ENCODE measurements at regions not wholly inside any gene's neighbourhood (a gene's known extent, or its start where the extent isn't known, plus 50 kb on each side); places are given as distances from the start of the nearest gene placed in this dataset.

DNA sequence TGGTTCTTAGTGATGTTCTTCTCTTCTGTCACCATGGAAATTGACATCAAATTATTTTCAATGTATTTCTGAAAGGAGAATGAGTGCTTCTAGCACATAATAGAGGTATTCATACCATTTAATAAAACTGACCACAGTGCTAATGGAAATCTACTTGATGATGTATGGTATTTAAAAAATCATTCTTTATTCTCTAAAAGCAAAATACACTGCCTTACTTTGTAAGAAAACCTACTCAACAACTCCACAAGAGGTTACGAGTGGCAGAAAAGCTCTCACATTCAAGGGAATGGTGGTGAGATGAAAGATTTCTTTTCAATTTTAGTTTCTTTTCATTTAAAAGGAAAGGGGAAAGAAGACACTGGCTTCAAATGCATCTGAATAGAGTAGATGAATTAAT, 382.3 kb upstream of the CHST9 start:
- no peak for DNase-seq
- Histone ChIP-seq H3K27me3 (no peaks in the 10 kb centered on the region), H3K4me1 (no peaks in the 10 kb centered on the region), H3K4me3 (no peak overlapping the region), H3K9me3 (no peaks in the 10 kb centered on the region), H3K36me3 (no peaks in the 10 kb centered on the region), H3K27ac (no peak overlapping the region)
- in situ Hi-C loops (cut with MboI; ENCODE audit: low pct_ligation_motif_present in 1 of 4, low pct_unique_long_range_greater_than_20kb in 1 of 4, low sequenced_read_pairs in 3 of 4): no loop called here
- intact Hi-C loops (cut with DNase I; ENCODE audit: low total_unique reads): no loop called here
- 64 to 89% methylated on average over 1 of the region's 1 CpG for WGBS, 2 donors (ENCODE audit: low coverage in 1 of 2)
- TF ChIP-seq EP300 (IDR thresholded peaks at IDR 0.05; ENCODE audit: low read depth): no peak

DNA sequence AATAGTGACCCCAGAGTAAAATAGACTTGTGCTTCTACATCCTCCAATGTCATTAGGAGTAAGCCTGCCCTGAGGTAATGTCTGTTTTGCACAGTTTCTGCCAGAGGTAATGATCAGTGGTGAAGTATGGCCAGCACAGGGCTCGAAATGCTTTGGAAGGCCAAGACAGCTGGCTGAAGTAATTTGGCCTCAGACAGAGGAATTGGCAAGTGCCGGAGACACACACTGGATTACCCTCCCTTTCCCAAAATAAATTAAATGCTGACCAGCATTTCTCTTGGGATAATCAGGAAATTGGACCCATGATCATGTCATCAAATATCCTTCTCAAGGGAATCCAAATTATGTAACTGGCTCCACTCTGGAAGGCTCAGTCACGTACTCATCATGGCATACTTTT, 379.0 kb upstream of the CHST9 start:
- no peaks in the 10 kb centered on the region for H3K4me1 ChIP-seq
- H3K9me3 ChIP-seq: no peaks in the 10 kb centered on the region
- intact Hi-C loops (cut with DNase I; ENCODE audit: low total_unique reads) (no loop called here), in situ Hi-C loops (cut with MboI; ENCODE audit: low pct_ligation_motif_present in 1 of 4, low pct_unique_long_range_greater_than_20kb in 1 of 4, low sequenced_read_pairs in 3 of 4) (no loop called here)
- DNase-seq: no peak
- TF ChIP-seq EP300 (IDR thresholded peaks at IDR 0.05; ENCODE audit: low read depth) (no peak), POLR2A (IDR thresholded peaks at IDR 0.05) (no peak)
- TF ChIP-seq, protein P1, sequence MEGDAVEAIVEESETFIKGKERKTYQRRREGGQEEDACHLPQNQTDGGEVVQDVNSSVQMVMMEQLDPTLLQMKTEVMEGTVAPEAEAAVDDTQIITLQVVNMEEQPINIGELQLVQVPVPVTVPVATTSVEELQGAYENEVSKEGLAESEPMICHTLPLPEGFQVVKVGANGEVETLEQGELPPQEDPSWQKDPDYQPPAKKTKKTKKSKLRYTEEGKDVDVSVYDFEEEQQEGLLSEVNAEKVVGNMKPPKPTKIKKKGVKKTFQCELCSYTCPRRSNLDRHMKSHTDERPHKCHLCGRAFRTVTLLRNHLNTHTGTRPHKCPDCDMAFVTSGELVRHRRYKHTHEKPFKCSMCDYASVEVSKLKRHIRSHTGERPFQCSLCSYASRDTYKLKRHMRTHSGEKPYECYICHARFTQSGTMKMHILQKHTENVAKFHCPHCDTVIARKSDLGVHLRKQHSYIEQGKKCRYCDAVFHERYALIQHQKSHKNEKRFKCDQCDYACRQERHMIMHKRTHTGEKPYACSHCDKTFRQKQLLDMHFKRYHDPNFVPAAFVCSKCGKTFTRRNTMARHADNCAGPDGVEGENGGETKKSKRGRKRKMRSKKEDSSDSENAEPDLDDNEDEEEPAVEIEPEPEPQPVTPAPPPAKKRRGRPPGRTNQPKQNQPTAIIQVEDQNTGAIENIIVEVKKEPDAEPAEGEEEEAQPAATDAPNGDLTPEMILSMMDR (IDR thresholded peaks at IDR 0.05): no peak
- 61 to 81% methylated on average over 3 of the region's 3 CpGs for WGBS, 2 donors (ENCODE audit: low coverage in 1 of 2)
- H3K27ac ChIP-seq: no peak overlapping the region
- H3K4me3 ChIP-seq: no peak overlapping the region
- H3K36me3 ChIP-seq: no peaks in the 10 kb centered on the region
- no peaks in the 10 kb centered on the region for H3K27me3 ChIP-seq

DNA sequence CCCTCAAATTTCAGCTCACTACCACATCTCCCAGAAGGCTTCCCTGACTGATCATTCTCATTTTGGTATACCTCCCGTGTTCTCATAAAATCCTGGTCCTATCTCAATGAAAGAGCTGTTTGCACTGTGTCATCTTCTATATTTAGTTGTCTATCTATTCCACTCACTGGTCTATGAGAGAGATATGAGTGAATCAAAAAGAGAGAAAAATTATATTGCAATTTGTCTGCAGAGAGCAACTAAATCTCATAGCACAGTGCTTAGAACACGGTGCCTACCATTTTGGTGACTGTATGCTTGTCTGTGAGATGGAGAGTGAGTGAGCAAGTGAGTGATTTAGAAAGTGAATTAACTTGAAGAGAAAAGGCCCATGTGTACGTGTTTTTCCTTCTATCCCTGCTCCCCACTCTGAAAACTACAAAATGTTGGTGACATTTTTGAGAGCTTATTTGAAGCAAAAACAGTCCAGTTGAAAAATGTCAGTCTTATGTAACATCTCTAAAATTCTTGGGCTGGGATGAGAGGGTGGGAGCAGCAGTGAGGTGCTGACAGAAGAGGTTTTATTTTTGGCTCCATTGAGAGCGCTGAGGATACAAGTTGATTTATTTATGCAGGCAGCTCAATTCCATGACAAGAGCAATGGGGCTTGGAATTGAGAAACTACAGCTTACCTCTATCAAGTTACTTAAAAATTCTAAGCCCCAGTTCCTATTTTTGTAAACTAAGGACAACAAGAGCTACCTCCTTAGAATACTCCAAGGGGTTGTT, 373.5 kb upstream of the CHST9 start:
- intact Hi-C loops (cut with DNase I; ENCODE audit: low total_unique reads) (no loop called here), in situ Hi-C loops (cut with MboI; ENCODE audit: low pct_ligation_motif_present in 1 of 4, low pct_unique_long_range_greater_than_20kb in 1 of 4, low sequenced_read_pairs in 3 of 4) (no loop called here)
- no peak overlapping the region for H3K4me3 ChIP-seq
- no peaks in the 10 kb centered on the region for H3K36me3 ChIP-seq
- no peaks in the 10 kb centered on the region for H3K27me3 ChIP-seq
- H3K4me1 ChIP-seq: no peaks in the 10 kb centered on the region
- TF ChIP-seq POLR2AphosphoS5 (IDR thresholded peaks at IDR 0.05) (no peak), EP300 (IDR thresholded peaks at IDR 0.05; ENCODE audit: low read depth) (no peak), POLR2A (IDR thresholded peaks at IDR 0.05) (no peak)
- TF ChIP-seq, protein P1 (IDR thresholded peaks at IDR 0.05): no peak
- peaks cover 0 to 4% of the 10 kb centered on the region in 2 donors for H3K9me3 ChIP-seq
- H3K27ac ChIP-seq: no peak overlapping the region
- DNase-seq: no peak
- WGBS, 2 donors (ENCODE audit: low coverage in 1 of 2): 55 to 67% methylated on average over 4 of the region's 4 CpGs

DNA sequence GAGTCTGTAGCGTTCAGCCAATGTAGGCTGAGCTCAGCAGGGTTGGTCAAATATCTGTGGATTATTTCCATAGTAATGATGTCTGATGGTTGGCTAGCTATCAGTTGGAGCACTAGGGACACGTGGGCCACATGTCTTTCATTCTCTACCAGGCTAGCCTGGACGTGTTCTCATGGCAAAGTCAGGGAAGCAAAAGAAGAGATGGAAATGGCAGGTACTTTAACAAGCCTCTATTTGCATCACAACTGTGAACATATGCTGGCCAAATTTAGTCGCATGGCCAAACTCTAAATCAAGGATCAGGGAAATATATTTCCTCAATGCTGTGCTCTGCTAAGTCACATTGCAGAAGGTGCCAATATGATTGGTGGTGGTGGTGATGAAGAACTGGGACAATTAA, 371.6 kb upstream of the CHST9 start:
- no peak for DNase-seq
- H3K9me3 ChIP-seq: peaks cover 0 to 4% of the 10 kb centered on the region in 2 donors
- TF ChIP-seq POLR2AphosphoS5 (IDR thresholded peaks at IDR 0.05) (no peak), EP300 (IDR thresholded peaks at IDR 0.05; ENCODE audit: low read depth) (no peak), POLR2A (IDR thresholded peaks at IDR 0.05) (no peak)
- TF ChIP-seq, protein P1 (IDR thresholded peaks at IDR 0.05): no peak
- no peaks in the 10 kb centered on the region for H3K27me3 ChIP-seq
- H3K36me3 ChIP-seq: no peaks in the 10 kb centered on the region
- no peak overlapping the region for H3K27ac ChIP-seq
- in situ Hi-C loops (cut with MboI; ENCODE audit: low pct_ligation_motif_present in 1 of 4, low pct_unique_long_range_greater_than_20kb in 1 of 4, low sequenced_read_pairs in 3 of 4) (no loop called here), intact Hi-C loops (cut with DNase I; ENCODE audit: low total_unique reads) (no loop called here)
- no peaks in the 10 kb centered on the region for H3K4me1 ChIP-seq
- 74 to 83% methylated on average over 1 to 4 of the region's 4 CpGs for WGBS, 2 donors (ENCODE audit: low coverage in 1 of 2)
- no peak overlapping the region for H3K4me3 ChIP-seq
